GM18873 (cell line): ENCODE measurements at regions not wholly inside any gene's neighbourhood (a gene's known extent, or its start where the extent isn't known, plus 50 kb on each side); places are given as distances from the start of the nearest gene placed in this dataset.
"Not testable (repeated sequence)": the region's sequence is repeated elsewhere in the genome, so short reads cannot be mapped to it uniquely, and the experiment has no call there.

Experiments
- ATAC-seq: cut with Tn5 transposase; IDR thresholded peaks from one replicate; pipeline ENCODE4 v1.9.1; 2021; ENCODE audit warnings: mild to moderate bottlenecking, moderate library complexity, moderate number of reproducible peaks; ENCODE audit not compliant: unreplicated experiment, low FRiP score

GRCh38 chr1:79517470-79518224 lies 511.1 kb upstream of the ADGRL4 start:
- no peak for ATAC-seq

GRCh38 chr1:79507770-79508169 lies 501.2 kb upstream of the ADGRL4 start:
- ATAC-seq: no peak

GRCh38 chr1:79501153-79501552 lies 494.6 kb upstream of the ADGRL4 start:
- ATAC-seq: no peak

- ATAC-seq: no peak
Observed at GRCh38 chr1:79499541-79499940, 493.0 kb upstream of the ADGRL4 start.

- no peak for ATAC-seq
Observed at GRCh38 chr1:79497193-79497773, 490.8 kb upstream of the ADGRL4 start.

- no peak for ATAC-seq
Observed at GRCh38 chr1:79496129-79496528, 489.6 kb upstream of the ADGRL4 start.

- ATAC-seq: not testable (repeated sequence)
Observed at GRCh38 chr1:79493702-79494101, 487.2 kb upstream of the ADGRL4 start.

- not testable (repeated sequence) for ATAC-seq
Observed at GRCh38 chr1:79488572-79489121, 482.1 kb upstream of the ADGRL4 start.

- ATAC-seq: no peak
Observed at GRCh38 chr1:79478728-79479373, 472.3 kb upstream of the ADGRL4 start.

GRCh38 chr1:79478160-79478559 lies 471.6 kb upstream of the ADGRL4 start:
- no peak for ATAC-seq

- no peak for ATAC-seq
Observed at GRCh38 chr1:79472067-79472656, 465.6 kb upstream of the ADGRL4 start.

GRCh38 chr1:79469139-79469538 lies 462.6 kb upstream of the ADGRL4 start:
- ATAC-seq: no peak

- ATAC-seq: peak; percentile 94
Observed at GRCh38 chr1:79460773-79461436, 454.4 kb upstream of the ADGRL4 start.

- ATAC-seq: no peak
Observed at GRCh38 chr1:79457562-79458224, 451.2 kb upstream of the ADGRL4 start.

GRCh38 chr1:79448426-79448825 lies 441.9 kb upstream of the ADGRL4 start:
- no peak for ATAC-seq

- ATAC-seq: no peak
Observed at GRCh38 chr1:79441238-79441637, 434.7 kb upstream of the ADGRL4 start.

GRCh38 chr1:79437540-79437939 lies 431.0 kb upstream of the ADGRL4 start:
- ATAC-seq: no peak

- ATAC-seq: no peak
Observed at GRCh38 chr1:79431340-79431739, 424.8 kb upstream of the ADGRL4 start.

- ATAC-seq: no peak
Observed at GRCh38 chr1:79430437-79430836, 423.9 kb upstream of the ADGRL4 start.

- ATAC-seq: no peak
Observed at GRCh38 chr1:79422726-79423125, 416.2 kb upstream of the ADGRL4 start.
